ENCODE measurements at regions not wholly inside any gene's neighbourhood (a gene's known extent, or its start where the extent isn't known, plus 50 kb on each side); places are given as distances from the start of the nearest gene placed in this dataset.

- Mint-ChIP-seq H3K36me3 (ENCODE audit: low read depth) (no peaks in the 10 kb centered on the region), H3K4me1 (ENCODE audit: low read depth) (no peaks in the 10 kb centered on the region), H3K27ac (no peak overlapping the region), H3K4me3 (no peak overlapping the region), H3K9me3 (peaks cover 3% of the 10 kb centered on the region), H3K27me3 (peaks cover 23% of the 10 kb centered on the region)
- no peak for ATAC-seq (ENCODE audit: poor library complexity)
- ChIA-PET CTCF (no interaction called here), POLR2A (no interaction called here)
- Histone ChIP-seq H3K4me3 (ENCODE audit: low read length) (no peak overlapping the region), H3K36me3 (ENCODE audit: insufficient read depth, low read length) (no peaks in the 10 kb centered on the region), H3K4me1 (ENCODE audit: insufficient read depth, low read length) (no peaks in the 10 kb centered on the region), H3K9me3 (ENCODE audit: control insufficient read depth in 1 of 2, insufficient read depth in 1 of 2, low read length in 2 of 2) (peaks cover 0 to 8% of the 10 kb centered on the region in 2 experiments), H3K27me3 (ENCODE audit: control insufficient read depth in 1 of 2, insufficient read depth in 2 of 2, low read length in 2 of 2) (peaks cover 0 to 2% of the 10 kb centered on the region in 2 experiments), H3K27ac (ENCODE audit: low read depth in 1 of 2, low read length in 2 of 2) (no peak overlapping the region)
- DNase-seq: no peak
- intact Hi-C loops (cut with DNase I, micrococcal nuclease): no loop called here
- TF ChIP-seq CTCF (IDR thresholded peaks at IDR 0.05): no peak
Observed at GRCh38 chr16:54437921-54438320, 151.3 kb upstream of the IRX3 start.

- Histone ChIP-seq H3K27me3 (ENCODE audit: control insufficient read depth in 1 of 2, insufficient read depth in 2 of 2, low read length in 2 of 2) (peaks cover 0 to 5% of the 10 kb centered on the region in 2 experiments), H3K36me3 (ENCODE audit: insufficient read depth, low read length) (no peaks in the 10 kb centered on the region), H3K4me1 (ENCODE audit: insufficient read depth, low read length) (no peaks in the 10 kb centered on the region), H3K9me3 (ENCODE audit: control insufficient read depth in 1 of 2, insufficient read depth in 1 of 2, low read length in 2 of 2) (peaks cover 0 to 13% of the 10 kb centered on the region in 2 experiments), H3K27ac (ENCODE audit: low read depth in 1 of 2, low read length in 2 of 2) (no peak overlapping the region), H3K4me3 (ENCODE audit: low read length) (no peak overlapping the region)
- intact Hi-C loops (cut with DNase I, micrococcal nuclease): no loop called here
- no peaks in the 10 kb centered on the region for H3K36me3 Mint-ChIP-seq (ENCODE audit: low read depth)
- H3K4me1 Mint-ChIP-seq (ENCODE audit: low read depth): no peaks in the 10 kb centered on the region
- DNase-seq: no peak
- POLR2A ChIA-PET: no interaction called here
- H3K27ac Mint-ChIP-seq: no peak overlapping the region
- H3K9me3 Mint-ChIP-seq: peaks cover 3% of the 10 kb centered on the region
- CTCF ChIA-PET: no interaction called here
- H3K4me3 Mint-ChIP-seq: no peak overlapping the region
- ATAC-seq (ENCODE audit: poor library complexity): no peak
- no peak for TF ChIP-seq CTCF (IDR thresholded peaks at IDR 0.05)
- peaks cover 28% of the 10 kb centered on the region for H3K27me3 Mint-ChIP-seq
Observed at GRCh38 chr16:54437401-54437800, 150.8 kb upstream of the IRX3 start.

GRCh38 chr16:54436346-54436745 lies 149.8 kb upstream of the IRX3 start:
- intact Hi-C loops (cut with DNase I, micrococcal nuclease): no loop called here
- no peaks in the 10 kb centered on the region for H3K36me3 Mint-ChIP-seq (ENCODE audit: low read depth)
- no peak for TF ChIP-seq CTCF (IDR thresholded peaks at IDR 0.05)

More at GRCh38 chr16:54436346-54436745, 149.8 kb upstream of the IRX3 start:
- Histone ChIP-seq H3K27me3 (ENCODE audit: control insufficient read depth in 1 of 2, insufficient read depth in 2 of 2, low read length in 2 of 2) (peaks cover 7 to 10% of the 10 kb centered on the region in 2 experiments), H3K4me3 (ENCODE audit: low read length) (no peak overlapping the region), H3K36me3 (ENCODE audit: insufficient read depth, low read length) (no peaks in the 10 kb centered on the region), H3K27ac (ENCODE audit: low read depth in 1 of 2, low read length in 2 of 2) (no peak overlapping the region), H3K9me3 (ENCODE audit: control insufficient read depth in 1 of 2, insufficient read depth in 1 of 2, low read length in 2 of 2) (peaks cover 0 to 16% of the 10 kb centered on the region in 2 experiments), H3K4me1 (ENCODE audit: insufficient read depth, low read length) (no peaks in the 10 kb centered on the region)
- ATAC-seq (ENCODE audit: poor library complexity): no peak
- ChIA-PET POLR2A (no interaction called here), CTCF (no interaction called here)
- Mint-ChIP-seq H3K4me1 (ENCODE audit: low read depth) (no peaks in the 10 kb centered on the region), H3K9me3 (peaks cover 3% of the 10 kb centered on the region), H3K27me3 (peaks cover 34% of the 10 kb centered on the region), H3K4me3 (no peak overlapping the region), H3K27ac (no peak overlapping the region)
- DNase-seq: no peak

Measured in CD4-positive, alpha-beta T cell (primary cell).